Panc1 (cell line): ENCODE measurements at regions not wholly inside any gene's neighbourhood (a gene's known extent, or its start where the extent isn't known, plus 50 kb on each side); places are given as distances from the start of the nearest gene placed in this dataset.

Experiments used
- CTCF ChIP-seq: fragments of 450-650 bp; IDR thresholded peaks from 2 replicates; pipeline ENCODE4 v1.5.1; 2017; ENCODE audit warnings: mild to moderate bottlenecking
- POLR2AphosphoS5 ChIP-seq: IDR thresholded peaks from 2 replicates; pipeline ENCODE4 v1.6.1; 2012; ENCODE audit warnings: mild to moderate bottlenecking, low read depth, low read length, moderate library complexity
- REST ChIP-seq, 2 experiments: IDR thresholded peaks; 2 replicates each; pipeline ENCODE4 v1.6.1; 2011 to 2012; ENCODE audit warnings: low read depth in 2 of 2, control low read depth in 1 of 2, low read length in 1 of 2, mild to moderate bottlenecking in 1 of 2, moderate library complexity in 1 of 2; ENCODE audit not compliant: insufficient read depth in 1 of 2
- TCF7L2 ChIP-seq: IDR thresholded peaks from 2 replicates; pipeline ENCODE4 v1.6.1; 2011; ENCODE audit warnings: mild to moderate bottlenecking, low read depth, low read length, inconsistent platforms

GRCh38 chr22:22047776-22048175 lies 65.2 kb upstream of the TOP3B start:
- TF ChIP-seq CTCF (no peak), POLR2AphosphoS5 (no peak), REST (IDR thresholded peaks at IDR 0.05; ENCODE audit: insufficient read depth in 1 of 2, low read depth in 2 of 2, low read length in 1 of 2) (no peak), TCF7L2 (no peak)
